ENCODE measurements at regions not wholly inside any gene's neighbourhood (a gene's known extent, or its start where the extent isn't known, plus 50 kb on each side); places are given as distances from the start of the nearest gene placed in this dataset.

- no peak overlapping the region for H3K27ac ChIP-seq
Observed at GRCh38 chr13:76646946-76647345, 239.3 kb downstream of the KCTD12 start.

GRCh38 chr13:76645632-76646031 lies 240.6 kb downstream of the KCTD12 start:
- TF ChIP-seq CTCF (IDR thresholded peaks at IDR 0.05) = no peak
- TF ChIP-seq POLR2A (IDR thresholded peaks at IDR 0.05) = no peak
- intact Hi-C loops (cut with DNase I; ENCODE audit: low total_unique reads) = no loop called here
- no peak for DNase-seq
- no peaks in the 10 kb centered on the region for H3K9me3 ChIP-seq
- H3K27ac ChIP-seq = peak overlapping the region; percentile 52 to 72
- H3K36me3 ChIP-seq = no peaks in the 10 kb centered on the region
- H3K4me1 ChIP-seq = no peaks in the 10 kb centered on the region
- no peaks in the 10 kb centered on the region for H3K27me3 ChIP-seq
- H3K4me3 ChIP-seq = no peak overlapping the region

More at GRCh38 chr13:76646946-76647345, 239.3 kb downstream of the KCTD12 start:
- no peak for DNase-seq
- no peak for TF ChIP-seq POLR2A (IDR thresholded peaks at IDR 0.05)
- Histone ChIP-seq H3K4me3 (no peak overlapping the region), H3K4me1 (no peaks in the 10 kb centered on the region), H3K36me3 (no peaks in the 10 kb centered on the region), H3K9me3 (no peaks in the 10 kb centered on the region), H3K27me3 (no peaks in the 10 kb centered on the region)
- intact Hi-C loops (cut with DNase I; ENCODE audit: low total_unique reads) = no loop called here

- intact Hi-C loops (cut with DNase I; ENCODE audit: low total_unique reads) = no loop called here
- TF ChIP-seq POLR2A (IDR thresholded peaks at IDR 0.05) = no peak
- no peak for TF ChIP-seq CTCF (IDR thresholded peaks at IDR 0.05)
- DNase-seq = peak; percentile 32 to 51
Observed at GRCh38 chr13:76644906-76645305, 241.3 kb downstream of the KCTD12 start.

GRCh38 chr13:76643596-76643995 lies 242.6 kb downstream of the KCTD12 start:
- no peaks in the 10 kb centered on the region for H3K4me1 ChIP-seq
- TF ChIP-seq CTCF (IDR thresholded peaks at IDR 0.05) (no peak), POLR2A (IDR thresholded peaks at IDR 0.05) (no peak)
- no peaks in the 10 kb centered on the region for H3K27me3 ChIP-seq
- H3K4me3 ChIP-seq = no peak overlapping the region
- DNase-seq = no peak
- H3K36me3 ChIP-seq = no peaks in the 10 kb centered on the region
- H3K27ac ChIP-seq = peak overlapping the region; percentile 43 to 83
- intact Hi-C loops (cut with DNase I; ENCODE audit: low total_unique reads) = no loop called here
- no peaks in the 10 kb centered on the region for H3K9me3 ChIP-seq

More at GRCh38 chr13:76644906-76645305, 241.3 kb downstream of the KCTD12 start:
- no peak overlapping the region for H3K4me3 ChIP-seq
- no peaks in the 10 kb centered on the region for H3K4me1 ChIP-seq
- no peaks in the 10 kb centered on the region for H3K36me3 ChIP-seq
- H3K27me3 ChIP-seq = no peaks in the 10 kb centered on the region
- peak overlapping the region in 1 of 2 donors; percentile 72 for H3K27ac ChIP-seq
- H3K9me3 ChIP-seq = no peaks in the 10 kb centered on the region

GRCh38 chr13:76641056-76641455 lies 245.1 kb downstream of the KCTD12 start:
- DNase-seq = no peak
- H3K27ac ChIP-seq = peak overlapping the region; percentile 43 to 83
- intact Hi-C loops (cut with DNase I; ENCODE audit: low total_unique reads) = no loop called here
- TF ChIP-seq CTCF (IDR thresholded peaks at IDR 0.05) (no peak), POLR2A (IDR thresholded peaks at IDR 0.05) (no peak)
- H3K9me3 ChIP-seq = no peaks in the 10 kb centered on the region
- H3K27me3 ChIP-seq = no peaks in the 10 kb centered on the region
- H3K4me3 ChIP-seq = no peak overlapping the region
- H3K36me3 ChIP-seq = no peaks in the 10 kb centered on the region
- peaks cover 0 to 4% of the 10 kb centered on the region in 2 donors for H3K4me1 ChIP-seq

- TF ChIP-seq CTCF (IDR thresholded peaks at IDR 0.05) = no peak
- TF ChIP-seq POLR2A (IDR thresholded peaks at IDR 0.05) = no peak
- peaks cover 0 to 4% of the 10 kb centered on the region in 2 donors for H3K4me1 ChIP-seq
- intact Hi-C loops (cut with DNase I; ENCODE audit: low total_unique reads) = no loop called here
Observed at GRCh38 chr13:76638882-76639281, 247.3 kb downstream of the KCTD12 start.

More at GRCh38 chr13:76638882-76639281, 247.3 kb downstream of the KCTD12 start:
- Histone ChIP-seq H3K4me3 (no peak overlapping the region), H3K27ac (peak overlapping the region; percentile 67 to 83), H3K9me3 (no peaks in the 10 kb centered on the region), H3K27me3 (no peaks in the 10 kb centered on the region), H3K36me3 (no peaks in the 10 kb centered on the region)
- no peak for DNase-seq
